HEK293 (cell line): ENCODE measurements at regions not wholly inside any gene's neighbourhood (a gene's known extent, or its start where the extent isn't known, plus 50 kb on each side); places are given as distances from the start of the nearest gene placed in this dataset.

ENCODE experiments used
- CTCF ChIA-PET: fragments of 350-600 bp; formaldehyde crosslinking; extraction: SDS; loops from one replicate; lab custom pipeline; 2021; ENCODE audit warnings: antibody characterized with exemption; lab: Yijun Ruan, JAX
- POLR2A ChIA-PET: fragments of 300-600 bp; formaldehyde crosslinking; extraction: SDS; loops from one replicate; lab custom pipeline; 2020; ENCODE audit warnings: antibody characterized with exemption, inconsistent platforms; lab: Yijun Ruan, JAX
- H3K27ac ChIP-seq: fragments of 200-500 bp; sonication (Bioruptor generic); 2 replicates; pipeline ENCODE4 v1.5.1; 2014; ENCODE audit warnings: low read depth, low read length, control low read depth, inconsistent platforms; ENCODE audit errors: extremely low read depth
- H3K36me3 ChIP-seq, 2 experiments: fragments of 200-500 bp in 1 of 2; sonication (Bioruptor generic) in 1 of 2; 1 replicate in 1 of 2; 2 replicates in 1 of 2; pipeline ENCODE4 v1.5.1; 2014 to 2017; ENCODE audit warnings: inconsistent platforms in 2 of 2, low read length in 2 of 2; ENCODE audit not compliant: control insufficient read depth in 2 of 2, insufficient read depth in 1 of 2
- H3K4me1 ChIP-seq: fragments of 200-500 bp; sonication (Bioruptor generic); 2 replicates; pipeline ENCODE4 v1.5.1; 2014; ENCODE audit warnings: mild to moderate bottlenecking, low read length, inconsistent platforms; ENCODE audit not compliant: control insufficient read depth, insufficient read depth
- H3K4me3 ChIP-seq: 2 replicates; pipeline ENCODE4 v1.5.1; 2011; ENCODE audit warnings: low read depth, mild to moderate bottlenecking, control low read depth, low read length, moderate library complexity
- H3K9me3 ChIP-seq: fragments of 200-500 bp; sonication (Bioruptor generic); 2 replicates; pipeline ENCODE4 v1.5.1; 2014; ENCODE audit warnings: low read depth, low read length, inconsistent platforms; ENCODE audit not compliant: control insufficient read depth, insufficient read depth
- FEZF1 ChIP-seq: fragments of 450-650 bp; formaldehyde crosslinking; IDR thresholded peaks from 2 replicates; pipeline ENCODE4 v1.5.1; 2016; ENCODE audit warnings: missing biosample characterization, missing genetic modification characterization
- GLI4 ChIP-seq: fragments of 450-650 bp; formaldehyde crosslinking; IDR thresholded peaks from 2 replicates; pipeline ENCODE4 v1.5.1; 2016; ENCODE audit warnings: missing biosample characterization, missing genetic modification characterization
- GLIS1 ChIP-seq: fragments of 450-650 bp; formaldehyde crosslinking; IDR thresholded peaks from 2 replicates; pipeline ENCODE4 v1.5.1; 2016; ENCODE audit warnings: missing biosample characterization, missing genetic modification characterization
- SP3 ChIP-seq: fragments of 450-650 bp; formaldehyde crosslinking; IDR thresholded peaks from 2 replicates; pipeline ENCODE4 v1.5.1; 2016; ENCODE audit warnings: missing biosample characterization, missing genetic modification characterization
- ZBTB20 ChIP-seq: fragments of 450-650 bp; formaldehyde crosslinking; IDR thresholded peaks from 2 replicates; pipeline ENCODE4 v1.5.1; 2016; ENCODE audit warnings: missing biosample characterization, missing genetic modification characterization
- ZFHX2 ChIP-seq: fragments of 450-650 bp; formaldehyde crosslinking; conservative IDR thresholded peaks from 2 replicates; pipeline ENCODE4 v1.5.1; 2016; ENCODE audit warnings: missing biosample characterization, missing genetic modification characterization
- ZNF157 ChIP-seq: fragments of 450-650 bp; formaldehyde crosslinking; IDR thresholded peaks from 2 replicates; pipeline ENCODE4 v1.5.1; 2016; ENCODE audit warnings: missing biosample characterization, missing genetic modification characterization
- ZNF2 ChIP-seq: fragments of 450-650 bp; formaldehyde crosslinking; IDR thresholded peaks from 2 replicates; pipeline ENCODE4 v1.5.1; 2016; ENCODE audit warnings: missing biosample characterization, missing genetic modification characterization
- ZNF248 ChIP-seq: fragments of 450-650 bp; formaldehyde crosslinking; IDR thresholded peaks from 2 replicates; pipeline ENCODE4 v1.5.1; 2017; ENCODE audit warnings: missing biosample characterization, missing genetic modification characterization
- ZNF274 ChIP-seq, 2 experiments: fragments of 200-500 bp in 1 of 2; fragments of 450-650 bp in 1 of 2; sonication (Bioruptor generic) in 1 of 2; formaldehyde crosslinking in 1 of 2; IDR thresholded peaks; 2 replicates each; pipeline versions ENCODE4 v1.5.1 to v1.6.1; 2014 to 2016; ENCODE audit warnings: borderline replicate concordance in 1 of 2, inconsistent platforms in 1 of 2, low read length in 1 of 2, missing biosample characterization in 1 of 2, missing genetic modification characterization in 1 of 2
- ZNF324 ChIP-seq: fragments of 450-650 bp; formaldehyde crosslinking; IDR thresholded peaks from 2 replicates; pipeline ENCODE4 v1.5.1; 2016; ENCODE audit warnings: missing biosample characterization, missing genetic modification characterization
- ZNF37A ChIP-seq: fragments of 450-650 bp; IDR thresholded peaks from 2 replicates; pipeline ENCODE4 v1.5.1; 2018; ENCODE audit warnings: missing biosample characterization, missing genetic modification characterization
- ZNF391 ChIP-seq: fragments of 450-650 bp; formaldehyde crosslinking; IDR thresholded peaks from 2 replicates; pipeline ENCODE4 v1.5.1; 2016; ENCODE audit warnings: low read depth, missing biosample characterization, missing genetic modification characterization, borderline replicate concordance
- ZNF426 ChIP-seq: fragments of 450-650 bp; formaldehyde crosslinking; IDR thresholded peaks from 2 replicates; pipeline ENCODE4 v1.5.1; 2017; ENCODE audit warnings: missing biosample characterization, missing genetic modification characterization, mild to moderate bottlenecking, inconsistent platforms, moderate library complexity
- ZNF48 ChIP-seq: fragments of 450-650 bp; formaldehyde crosslinking; IDR thresholded peaks from 2 replicates; pipeline ENCODE4 v1.5.1; 2016; ENCODE audit warnings: missing biosample characterization, missing genetic modification characterization
- ZNF561 ChIP-seq: fragments of 450-650 bp; IDR thresholded peaks from 2 replicates; pipeline ENCODE4 v1.5.1; 2018; ENCODE audit warnings: missing biosample characterization, missing genetic modification characterization, borderline replicate concordance
- TF ChIP-seq, protein P1 (sequence below): fragments of 450-650 bp; formaldehyde crosslinking; IDR thresholded peaks from 2 replicates; pipeline ENCODE4 v1.5.1; 2016; ENCODE audit warnings: missing biosample characterization, missing genetic modification characterization
- TF ChIP-seq, protein P2 (sequence below): fragments of 450-650 bp; formaldehyde crosslinking; IDR thresholded peaks from 2 replicates; pipeline ENCODE4 v1.5.1; 2016; ENCODE audit warnings: missing biosample characterization, missing genetic modification characterization
- TF ChIP-seq, protein P3 (sequence below): fragments of 450-650 bp; formaldehyde crosslinking; optimal IDR thresholded peaks from 2 replicates; pipeline ENCODE3; 2016; ENCODE audit warnings: missing biosample characterization, mild to moderate bottlenecking, missing genetic modification characterization
- TF ChIP-seq, protein P4 (sequence below): fragments of 450-650 bp; formaldehyde crosslinking; IDR thresholded peaks from 2 replicates; pipeline ENCODE4 v1.5.1; 2016; ENCODE audit warnings: missing biosample characterization, missing genetic modification characterization, borderline replicate concordance
- TF ChIP-seq, protein P5 (sequence below): fragments of 450-650 bp; formaldehyde crosslinking; IDR thresholded peaks from 2 replicates; pipeline ENCODE4 v1.5.1; 2016; ENCODE audit warnings: missing biosample characterization, missing genetic modification characterization
- TF ChIP-seq, protein P6 (sequence below): fragments of 450-650 bp; formaldehyde crosslinking; IDR thresholded peaks from 2 replicates; pipeline ENCODE4 v1.5.1; 2016; ENCODE audit warnings: missing biosample characterization, missing genetic modification characterization

DNA sequence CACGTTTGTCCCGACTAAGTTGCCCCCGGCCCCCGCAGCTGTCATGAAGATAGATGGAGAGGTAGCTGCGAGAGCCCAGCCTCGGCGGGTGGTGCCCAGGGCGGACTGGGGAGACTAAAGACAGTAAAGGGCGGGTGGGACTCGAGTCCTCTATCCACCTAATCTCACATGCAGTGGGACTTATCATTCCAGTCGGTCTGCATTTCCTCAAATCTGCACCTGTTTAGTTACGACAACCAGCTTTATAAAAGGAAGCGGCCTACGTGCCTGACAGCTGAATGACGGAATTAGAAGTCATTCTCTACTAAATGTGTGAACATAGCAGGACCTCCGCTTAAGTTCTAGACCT, 109.8 kb upstream of the EGLN3 start (continued):
- TF ChIP-seq, protein P1, sequence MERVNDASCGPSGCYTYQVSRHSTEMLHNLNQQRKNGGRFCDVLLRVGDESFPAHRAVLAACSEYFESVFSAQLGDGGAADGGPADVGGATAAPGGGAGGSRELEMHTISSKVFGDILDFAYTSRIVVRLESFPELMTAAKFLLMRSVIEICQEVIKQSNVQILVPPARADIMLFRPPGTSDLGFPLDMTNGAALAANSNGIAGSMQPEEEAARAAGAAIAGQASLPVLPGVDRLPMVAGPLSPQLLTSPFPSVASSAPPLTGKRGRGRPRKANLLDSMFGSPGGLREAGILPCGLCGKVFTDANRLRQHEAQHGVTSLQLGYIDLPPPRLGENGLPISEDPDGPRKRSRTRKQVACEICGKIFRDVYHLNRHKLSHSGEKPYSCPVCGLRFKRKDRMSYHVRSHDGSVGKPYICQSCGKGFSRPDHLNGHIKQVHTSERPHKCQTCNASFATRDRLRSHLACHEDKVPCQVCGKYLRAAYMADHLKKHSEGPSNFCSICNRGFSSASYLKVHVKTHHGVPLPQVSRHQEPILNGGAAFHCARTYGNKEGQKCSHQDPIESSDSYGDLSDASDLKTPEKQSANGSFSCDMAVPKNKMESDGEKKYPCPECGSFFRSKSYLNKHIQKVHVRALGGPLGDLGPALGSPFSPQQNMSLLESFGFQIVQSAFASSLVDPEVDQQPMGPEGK (tag by site-specific recombination), result peak; percentile 23; the same call in 1 of the 2 replicates
- TF ChIP-seq SP3 (tag by site-specific recombination) (0 out of 2 replicates have a peak, but pooled peaks have one; percentile 9), GLIS1 (tag by site-specific recombination) (no peak), ZNF426 (tag by site-specific recombination) (no peak)
- TF ChIP-seq, protein P2, sequence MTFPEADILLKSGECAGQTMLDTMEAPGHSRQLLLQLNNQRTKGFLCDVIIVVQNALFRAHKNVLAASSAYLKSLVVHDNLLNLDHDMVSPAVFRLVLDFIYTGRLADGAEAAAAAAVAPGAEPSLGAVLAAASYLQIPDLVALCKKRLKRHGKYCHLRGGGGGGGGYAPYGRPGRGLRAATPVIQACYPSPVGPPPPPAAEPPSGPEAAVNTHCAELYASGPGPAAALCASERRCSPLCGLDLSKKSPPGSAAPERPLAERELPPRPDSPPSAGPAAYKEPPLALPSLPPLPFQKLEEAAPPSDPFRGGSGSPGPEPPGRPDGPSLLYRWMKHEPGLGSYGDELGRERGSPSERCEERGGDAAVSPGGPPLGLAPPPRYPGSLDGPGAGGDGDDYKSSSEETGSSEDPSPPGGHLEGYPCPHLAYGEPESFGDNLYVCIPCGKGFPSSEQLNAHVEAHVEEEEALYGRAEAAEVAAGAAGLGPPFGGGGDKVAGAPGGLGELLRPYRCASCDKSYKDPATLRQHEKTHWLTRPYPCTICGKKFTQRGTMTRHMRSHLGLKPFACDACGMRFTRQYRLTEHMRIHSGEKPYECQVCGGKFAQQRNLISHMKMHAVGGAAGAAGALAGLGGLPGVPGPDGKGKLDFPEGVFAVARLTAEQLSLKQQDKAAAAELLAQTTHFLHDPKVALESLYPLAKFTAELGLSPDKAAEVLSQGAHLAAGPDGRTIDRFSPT (tag by site-specific recombination), result no peak

GRCh38 chr14:34059925-34060650, 109.2 kb upstream of the EGLN3 start:
- POLR2A ChIA-PET, result interaction anchor here (0.6 to 1.5 kb wide), 4 partner anchors 22 to 990 kb away, joined by 3 to 7 read pairs (median 5); partner anchors contain the start of gene EGLN3
- no peaks in the 10 kb centered on the region for H3K9me3 ChIP-seq
- H3K36me3 ChIP-seq, result no peaks in the 10 kb centered on the region
- CTCF ChIA-PET, result interaction anchor here (0.6 to 1.3 kb wide), 5 partner anchors 16 to 220 kb away, joined by 3 to 5 read pairs (median 5); no protein-coding TSS in a partner anchor
- H3K4me3 ChIP-seq, result peak overlapping the region; percentile 48
- H3K4me1 ChIP-seq, result peaks cover 10% of the 10 kb centered on the region; the same call in 1 of the 2 replicates
- H3K27ac ChIP-seq, result peak overlapping the region; percentile 73
- TF ChIP-seq, protein P3, sequence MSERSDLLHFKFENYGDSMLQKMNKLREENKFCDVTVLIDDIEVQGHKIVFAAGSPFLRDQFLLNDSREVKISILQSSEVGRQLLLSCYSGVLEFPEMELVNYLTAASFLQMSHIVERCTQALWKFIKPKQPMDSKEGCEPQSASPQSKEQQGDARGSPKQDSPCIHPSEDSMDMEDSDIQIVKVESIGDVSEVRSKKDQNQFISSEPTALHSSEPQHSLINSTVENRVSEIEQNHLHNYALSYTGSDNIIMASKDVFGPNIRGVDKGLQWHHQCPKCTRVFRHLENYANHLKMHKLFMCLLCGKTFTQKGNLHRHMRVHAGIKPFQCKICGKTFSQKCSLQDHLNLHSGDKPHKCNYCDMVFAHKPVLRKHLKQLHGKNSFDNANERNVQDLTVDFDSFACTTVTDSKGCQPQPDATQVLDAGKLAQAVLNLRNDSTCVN (tag by site-specific recombination), result peak; percentile 89
- TF ChIP-seq ZNF391 (peak; percentile 55; the same call in 1 of the 2 replicates), ZBTB20 (tag by site-specific recombination) (peak; percentile 93), SP3 (tag by site-specific recombination) (peak; percentile 69), GLI4 (tag by site-specific recombination) (no peak), ZNF37A (tag by site-specific recombination) (no peak), ZFHX2 (peak; percentile 65), ZNF48 (tag by site-specific recombination) (no peak), GLIS1 (tag by site-specific recombination) (peak; percentile 43), FEZF1 (tag by site-specific recombination) (no peak), ZNF248 (tag by site-specific recombination) (no peak), ZNF274 (IDR thresholded peaks at IDR 0.05; ENCODE audit: low read length) (no peak), ZNF274 (tag by site-specific recombination; IDR thresholded peaks at IDR 0.05; ENCODE audit: borderline replicate concordance) (no peak), ZNF324 (tag by site-specific recombination) (0 out of 2 replicates have a peak, but pooled peaks have one; percentile 30), ZNF2 (tag by site-specific recombination) (0 out of 2 replicates have a peak, but pooled peaks have one; percentile 42), ZNF561 (tag by site-specific recombination) (peak; percentile 79; the same call in 1 of the 2 replicates), ZNF157 (tag by site-specific recombination) (no peak)
- TF ChIP-seq, protein P4, sequence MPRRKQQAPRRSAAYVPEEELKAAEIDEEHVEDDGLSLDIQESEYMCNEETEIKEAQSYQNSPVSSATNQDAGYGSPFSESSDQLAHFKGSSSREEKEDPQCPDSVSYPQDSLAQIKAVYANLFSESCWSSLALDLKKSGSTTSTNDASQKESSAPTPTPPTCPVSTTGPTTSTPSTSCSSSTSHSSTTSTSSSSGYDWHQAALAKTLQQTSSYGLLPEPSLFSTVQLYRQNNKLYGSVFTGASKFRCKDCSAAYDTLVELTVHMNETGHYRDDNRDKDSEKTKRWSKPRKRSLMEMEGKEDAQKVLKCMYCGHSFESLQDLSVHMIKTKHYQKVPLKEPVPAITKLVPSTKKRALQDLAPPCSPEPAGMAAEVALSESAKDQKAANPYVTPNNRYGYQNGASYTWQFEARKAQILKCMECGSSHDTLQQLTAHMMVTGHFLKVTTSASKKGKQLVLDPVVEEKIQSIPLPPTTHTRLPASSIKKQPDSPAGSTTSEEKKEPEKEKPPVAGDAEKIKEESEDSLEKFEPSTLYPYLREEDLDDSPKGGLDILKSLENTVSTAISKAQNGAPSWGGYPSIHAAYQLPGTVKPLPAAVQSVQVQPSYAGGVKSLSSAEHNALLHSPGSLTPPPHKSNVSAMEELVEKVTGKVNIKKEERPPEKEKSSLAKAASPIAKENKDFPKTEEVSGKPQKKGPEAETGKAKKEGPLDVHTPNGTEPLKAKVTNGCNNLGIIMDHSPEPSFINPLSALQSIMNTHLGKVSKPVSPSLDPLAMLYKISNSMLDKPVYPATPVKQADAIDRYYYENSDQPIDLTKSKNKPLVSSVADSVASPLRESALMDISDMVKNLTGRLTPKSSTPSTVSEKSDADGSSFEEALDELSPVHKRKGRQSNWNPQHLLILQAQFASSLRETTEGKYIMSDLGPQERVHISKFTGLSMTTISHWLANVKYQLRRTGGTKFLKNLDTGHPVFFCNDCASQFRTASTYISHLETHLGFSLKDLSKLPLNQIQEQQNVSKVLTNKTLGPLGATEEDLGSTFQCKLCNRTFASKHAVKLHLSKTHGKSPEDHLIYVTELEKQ, result no peak
- TF ChIP-seq, protein P5, sequence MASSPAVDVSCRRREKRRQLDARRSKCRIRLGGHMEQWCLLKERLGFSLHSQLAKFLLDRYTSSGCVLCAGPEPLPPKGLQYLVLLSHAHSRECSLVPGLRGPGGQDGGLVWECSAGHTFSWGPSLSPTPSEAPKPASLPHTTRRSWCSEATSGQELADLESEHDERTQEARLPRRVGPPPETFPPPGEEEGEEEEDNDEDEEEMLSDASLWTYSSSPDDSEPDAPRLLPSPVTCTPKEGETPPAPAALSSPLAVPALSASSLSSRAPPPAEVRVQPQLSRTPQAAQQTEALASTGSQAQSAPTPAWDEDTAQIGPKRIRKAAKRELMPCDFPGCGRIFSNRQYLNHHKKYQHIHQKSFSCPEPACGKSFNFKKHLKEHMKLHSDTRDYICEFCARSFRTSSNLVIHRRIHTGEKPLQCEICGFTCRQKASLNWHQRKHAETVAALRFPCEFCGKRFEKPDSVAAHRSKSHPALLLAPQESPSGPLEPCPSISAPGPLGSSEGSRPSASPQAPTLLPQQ (tag by site-specific recombination), result peak; percentile 48; the same call in 1 of the 2 replicates
- TF ChIP-seq, protein P6, sequence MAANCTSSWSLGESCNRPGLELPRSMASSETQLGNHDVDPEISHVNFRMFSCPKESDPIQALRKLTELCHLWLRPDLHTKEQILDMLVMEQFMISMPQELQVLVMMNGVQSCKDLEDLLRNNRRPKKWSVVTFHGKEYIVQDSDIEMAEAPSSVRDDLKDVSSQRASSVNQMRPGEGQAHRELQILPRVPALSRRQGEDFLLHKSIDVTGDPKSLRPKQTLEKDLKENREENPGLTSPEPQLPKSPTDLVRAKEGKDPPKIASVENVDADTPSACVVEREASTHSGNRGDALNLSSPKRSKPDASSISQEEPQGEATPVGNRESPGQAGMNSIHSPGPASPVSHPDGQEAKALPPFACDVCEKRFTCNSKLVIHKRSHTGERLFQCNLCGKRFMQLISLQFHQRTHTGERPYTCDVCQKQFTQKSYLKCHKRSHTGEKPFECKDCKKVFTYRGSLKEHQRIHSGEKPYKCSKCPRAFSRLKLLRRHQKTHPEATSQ (tag by site-specific recombination), result peak; percentile 82; the same call in 1 of the 2 replicates
